Peyer's patch (tissue), 4 donors: ENCODE measurements at regions not wholly inside any gene's neighbourhood (a gene's known extent, or its start where the extent isn't known, plus 50 kb on each side); places are given as distances from the start of the nearest gene placed in this dataset.
A peak's percentile ranks its signal among the peaks of the same experiment; 100 is the strongest.
"Not testable (repeated sequence)": the region's sequence is repeated elsewhere in the genome, so short reads cannot be mapped to it uniquely, and the experiment has no call there.

Source experiments
- CTCF ChIP-seq, 6 experiments: fragments of 450-650 bp in 4 of 6; fragments of 200-600 bp in 2 of 6; sonication (generic) in 1 of 6; IDR thresholded peaks; one replicate each; pipeline ENCODE4 v1.5.1; 2017 to 2019; ENCODE audit warnings: antibody characterized with exemption in 6 of 6, mild to moderate bottlenecking in 3 of 6, moderate library complexity in 1 of 6
- POLR2A ChIP-seq, 2 donors: fragments of 450-650 bp; IDR thresholded peaks; one replicate each; pipeline ENCODE4 v1.5.1; 2017; ENCODE audit warnings: antibody characterized with exemption in 2 of 2, mild to moderate bottlenecking in 2 of 2, moderate library complexity in 2 of 2

DNA sequence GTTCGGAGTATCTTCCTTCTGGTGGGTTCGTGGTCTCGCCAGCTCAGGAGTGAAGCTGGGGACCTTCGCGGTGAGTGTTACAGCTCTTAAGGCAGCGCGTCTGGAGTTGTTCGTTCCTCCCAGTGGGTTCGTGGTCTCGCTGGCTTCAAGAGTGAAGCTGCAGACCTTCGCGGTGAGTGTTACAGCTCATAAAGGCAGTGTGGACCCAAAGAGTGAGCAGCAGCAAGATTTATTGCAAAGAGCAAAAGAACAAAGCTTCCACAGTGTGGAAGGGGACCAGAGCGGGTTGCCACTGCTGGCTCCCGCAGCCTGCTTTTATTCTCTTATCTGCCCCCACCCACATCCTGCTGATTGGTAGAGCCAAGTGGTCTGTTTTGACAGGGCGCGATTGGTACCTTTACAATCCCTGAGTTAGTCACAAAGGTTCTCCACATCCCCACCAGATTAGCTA is 260.2 kb upstream of the BTG1 start:
- TF ChIP-seq CTCF (IDR thresholded peaks at IDR 0.05) = not testable (repeated sequence)
- TF ChIP-seq POLR2A (IDR thresholded peaks at IDR 0.05) = peak in 1 of 2 donors; percentile 43
